ENCODE measurements at regions not wholly inside any gene's neighbourhood (a gene's known extent, or its start where the extent isn't known, plus 50 kb on each side); places are given as distances from the start of the nearest gene placed in this dataset.
A peak's percentile ranks its signal among the peaks of the same experiment; 100 is the strongest.
"Not testable (repeated sequence)": the region's sequence is repeated elsewhere in the genome, so short reads cannot be mapped to it uniquely, and the experiment has no call there.

- DNase-seq, result peak; percentile 17
Measured at GRCh38 chr4:111283066-111283677, 660.3 kb upstream of the PITX2 start.

- no peak for DNase-seq
Measured at GRCh38 chr4:111296466-111296865, 673.6 kb upstream of the PITX2 start.

- no peak for DNase-seq
Measured at GRCh38 chr4:111303806-111304205, 680.9 kb upstream of the PITX2 start.

- DNase-seq, result no peak
Measured at GRCh38 chr4:111323496-111323895, 700.6 kb upstream of the PITX2 start.

GRCh38 chr4:111323916-111324315 lies 701.0 kb upstream of the PITX2 start:
- DNase-seq, result no peak

- DNase-seq, result no peak
Measured at GRCh38 chr4:111326450-111326849, 703.6 kb upstream of the PITX2 start.

GRCh38 chr4:111330786-111331185 lies 707.9 kb upstream of the PITX2 start:
- no peak for DNase-seq

GRCh38 chr4:111334361-111334760 lies 711.5 kb upstream of the PITX2 start:
- DNase-seq, result no peak

- DNase-seq, result not testable (repeated sequence)
Measured at GRCh38 chr4:111337186-111337876, 714.5 kb upstream of the PITX2 start.

GRCh38 chr4:111359602-111360001 lies 736.7 kb upstream of the PITX2 start:
- DNase-seq, result no peak

GRCh38 chr4:111360906-111361305 lies 738.0 kb upstream of the PITX2 start:
- no peak for DNase-seq

- no peak for DNase-seq
Measured at GRCh38 chr4:111362941-111363361, 740.1 kb upstream of the PITX2 start.

GRCh38 chr4:111377880-111378279 lies 755.0 kb upstream of the PITX2 start:
- not testable (repeated sequence) for DNase-seq

- DNase-seq, result no peak
Measured at GRCh38 chr4:111388561-111388960, 756.7 kb upstream of the FAM241A start.

GRCh38 chr4:111391829-111392228 lies 753.4 kb upstream of the FAM241A start:
- DNase-seq, result no peak

GRCh38 chr4:111393781-111394180 lies 751.5 kb upstream of the FAM241A start:
- DNase-seq, result no peak

GRCh38 chr4:111398906-111399330 lies 746.3 kb upstream of the FAM241A start:
- DNase-seq, result no peak

- DNase-seq, result no peak
Measured at GRCh38 chr4:111399623-111400022, 745.6 kb upstream of the FAM241A start.

GRCh38 chr4:111400741-111401140 lies 744.5 kb upstream of the FAM241A start:
- no peak for DNase-seq

- DNase-seq, result no peak
Measured at GRCh38 chr4:111404673-111405072, 740.6 kb upstream of the FAM241A start.

- DNase-seq, result no peak
Measured at GRCh38 chr4:111405989-111406388, 739.3 kb upstream of the FAM241A start.

GRCh38 chr4:111410571-111410970 lies 734.7 kb upstream of the FAM241A start:
- no peak for DNase-seq

GRCh38 chr4:111417521-111417920 lies 727.7 kb upstream of the FAM241A start:
- no peak for DNase-seq

- no peak for DNase-seq
Measured at GRCh38 chr4:111433441-111433840, 711.8 kb upstream of the FAM241A start.

- no peak for DNase-seq
Measured at GRCh38 chr4:111434586-111434985, 710.7 kb upstream of the FAM241A start.

Data from MV-4-11 (cell line).